Activated B cell treated with CpG ODN at 0.5 μM for 24 hours (primary cell): ENCODE measurements at regions not wholly inside any gene's neighbourhood (a gene's known extent, or its start where the extent isn't known, plus 50 kb on each side); places are given as distances from the start of the nearest gene placed in this dataset.

Experiments
- ATAC-seq: fragments of 200-7000 bp; cut with Tn5 transposase; one replicate; pipeline ENCODE4 v1.10.0; 2021; ENCODE audit warnings: low read depth, mild to moderate bottlenecking, moderate library complexity
- CTCF ChIA-PET: fragments of 350-600 bp; sonication (Branson Sonifier 250); formaldehyde crosslinking; loops from one replicate; lab custom pipeline; 2021; ENCODE audit warnings: antibody characterized with exemption; lab: Charles Lee
- POLR2A ChIA-PET: fragments of 350-600 bp; sonication (Branson Sonifier 250); formaldehyde crosslinking; loops from one replicate; lab custom pipeline; 2021; ENCODE audit warnings: antibody characterized with exemption; lab: Charles Lee
- DNase-seq: peaks from one replicate; pipeline ENCODE4 v3.0.0; 2022
- H3K27ac Mint-ChIP-seq: one replicate; pipeline ENCODE4 v1.8.0; 2020; ENCODE audit warnings: mixed read lengths
- H3K27me3 Mint-ChIP-seq: one replicate; pipeline ENCODE4 v1.8.0; 2021; ENCODE audit warnings: mixed read lengths
- H3K36me3 Mint-ChIP-seq: one replicate; pipeline ENCODE4 v1.8.0; 2021; ENCODE audit warnings: low read depth, mixed read lengths
- H3K4me1 Mint-ChIP-seq: one replicate; pipeline ENCODE4 v1.8.0; 2021; ENCODE audit warnings: mixed read lengths
- H3K4me3 Mint-ChIP-seq: one replicate; pipeline ENCODE4 v1.8.0; 2020; ENCODE audit warnings: mild to moderate bottlenecking, mixed read lengths
- H3K9me3 Mint-ChIP-seq: one replicate; pipeline ENCODE4 v1.8.0; 2020; ENCODE audit warnings: mixed read lengths
- intact Hi-C: fragments of 100-400 bp; cut with micrococcal nuclease; formaldehyde crosslinking; loops from one replicate; pipeline ENCODE4 v1.15.1; 2024
- TF ChIP-seq, protein P1 (sequence below): fragments of 200-600 bp; IDR thresholded peaks from one replicate; pipeline ENCODE4 v1.8.0; 2022; ENCODE audit warnings: antibody characterized with exemption, mild to moderate bottlenecking

DNA sequence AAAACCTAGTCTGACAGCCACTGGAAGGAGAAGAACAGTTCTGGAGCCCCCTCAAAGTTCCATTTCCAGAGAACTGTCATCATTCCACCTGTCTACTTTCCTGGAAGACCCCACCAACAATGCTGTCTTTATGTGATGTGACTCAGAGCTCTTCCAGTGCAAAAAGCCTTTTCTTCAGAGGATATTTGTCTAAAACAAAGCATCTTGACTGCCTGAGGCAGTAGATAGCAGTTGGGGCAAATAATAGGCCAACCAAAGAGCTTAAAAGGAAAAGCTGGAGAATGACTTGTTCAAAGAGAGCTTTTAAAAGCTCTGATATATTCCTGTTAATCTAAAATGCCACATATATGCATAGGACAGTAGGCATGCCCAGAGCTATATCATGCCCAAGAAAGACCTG, 62.6 kb downstream of the MIS18A start:
- DNase-seq: no peak
- CTCF ChIA-PET: no interaction called here

DNA sequence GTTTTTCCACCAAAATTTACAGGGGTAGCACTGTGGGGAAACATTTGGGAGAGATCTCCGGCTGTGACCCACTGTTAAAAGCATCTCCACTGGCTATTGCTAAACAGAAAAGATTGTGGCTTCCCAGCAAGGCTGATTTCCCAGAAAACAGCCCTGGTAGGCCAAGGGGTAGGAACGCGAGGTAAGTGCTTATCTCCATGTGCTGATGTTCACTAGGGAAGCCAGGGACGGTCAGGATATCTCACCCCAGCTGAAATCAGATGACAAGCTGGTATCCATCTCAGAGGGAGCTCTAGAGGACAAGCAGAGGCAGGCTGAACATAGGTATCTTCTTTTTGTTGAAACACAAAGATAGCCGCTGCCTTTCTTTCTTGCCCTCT, 63.6 kb downstream of the MIS18A start:
- DNase-seq (no peak), ATAC-seq (no peak)
- intact Hi-C loops: no loop called here
- Mint-ChIP-seq H3K4me3 (no peak overlapping the region), H3K27me3 (peaks cover 17% of the 10 kb centered on the region), H3K27ac (no peak overlapping the region), H3K9me3 (peaks cover 5% of the 10 kb centered on the region), H3K36me3 (no peaks in the 10 kb centered on the region), H3K4me1 (no peaks in the 10 kb centered on the region)
- TF ChIP-seq, protein P1, sequence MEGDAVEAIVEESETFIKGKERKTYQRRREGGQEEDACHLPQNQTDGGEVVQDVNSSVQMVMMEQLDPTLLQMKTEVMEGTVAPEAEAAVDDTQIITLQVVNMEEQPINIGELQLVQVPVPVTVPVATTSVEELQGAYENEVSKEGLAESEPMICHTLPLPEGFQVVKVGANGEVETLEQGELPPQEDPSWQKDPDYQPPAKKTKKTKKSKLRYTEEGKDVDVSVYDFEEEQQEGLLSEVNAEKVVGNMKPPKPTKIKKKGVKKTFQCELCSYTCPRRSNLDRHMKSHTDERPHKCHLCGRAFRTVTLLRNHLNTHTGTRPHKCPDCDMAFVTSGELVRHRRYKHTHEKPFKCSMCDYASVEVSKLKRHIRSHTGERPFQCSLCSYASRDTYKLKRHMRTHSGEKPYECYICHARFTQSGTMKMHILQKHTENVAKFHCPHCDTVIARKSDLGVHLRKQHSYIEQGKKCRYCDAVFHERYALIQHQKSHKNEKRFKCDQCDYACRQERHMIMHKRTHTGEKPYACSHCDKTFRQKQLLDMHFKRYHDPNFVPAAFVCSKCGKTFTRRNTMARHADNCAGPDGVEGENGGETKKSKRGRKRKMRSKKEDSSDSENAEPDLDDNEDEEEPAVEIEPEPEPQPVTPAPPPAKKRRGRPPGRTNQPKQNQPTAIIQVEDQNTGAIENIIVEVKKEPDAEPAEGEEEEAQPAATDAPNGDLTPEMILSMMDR: no peak
- ChIA-PET POLR2A (no interaction called here), CTCF (no interaction called here)

More for the DNA sequence above, 62.6 kb downstream of the MIS18A start:
- TF ChIP-seq, protein P1: no peak
- no peak for ATAC-seq
- POLR2A ChIA-PET: no interaction called here
- Mint-ChIP-seq H3K4me3 (no peak overlapping the region), H3K36me3 (no peaks in the 10 kb centered on the region), H3K4me1 (no peaks in the 10 kb centered on the region), H3K27ac (no peak overlapping the region), H3K27me3 (peaks cover 17% of the 10 kb centered on the region), H3K9me3 (peaks cover 5% of the 10 kb centered on the region)
- intact Hi-C loops: no loop called here

DNA sequence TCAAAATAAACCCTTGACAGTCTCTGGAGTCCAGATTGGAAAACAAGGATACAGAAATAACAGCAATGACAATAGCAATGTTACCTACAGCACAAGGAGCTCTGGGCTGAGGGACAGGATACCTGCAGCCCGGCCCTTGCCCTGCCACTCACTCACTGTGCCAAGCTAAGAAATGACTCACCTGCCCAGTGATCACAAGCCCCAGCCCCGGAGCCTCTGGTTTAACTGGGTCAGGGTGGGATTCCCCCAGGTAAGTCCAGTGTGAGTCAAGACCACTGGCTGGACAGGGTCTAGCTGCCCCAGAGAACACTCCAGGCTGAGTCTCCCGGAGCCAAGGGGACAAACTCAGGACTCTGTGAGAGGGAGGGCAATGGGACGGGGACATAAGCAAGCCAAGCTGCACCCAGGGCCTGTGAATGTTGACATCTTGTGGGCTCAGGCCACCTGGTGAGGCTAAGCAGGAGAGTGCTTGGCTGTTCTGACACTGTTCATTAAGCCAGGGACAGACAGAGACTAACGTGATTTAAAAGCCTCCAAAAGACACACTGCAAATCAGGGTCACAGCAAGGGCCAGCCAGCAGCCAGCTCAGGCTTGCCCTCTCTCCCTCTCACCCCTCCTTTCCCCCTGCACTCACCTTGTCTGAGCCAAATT, 64.1 kb downstream of the MIS18A start:
- ChIA-PET CTCF (no interaction called here), POLR2A (no interaction called here)
- intact Hi-C loops: no loop called here
- H3K36me3 Mint-ChIP-seq: no peaks in the 10 kb centered on the region
- DNase-seq (no peak), ATAC-seq (no peak)
- TF ChIP-seq, protein P1: no peak
- peaks cover 5% of the 10 kb centered on the region for H3K9me3 Mint-ChIP-seq
- no peak overlapping the region for H3K27ac Mint-ChIP-seq
- no peak overlapping the region for H3K4me3 Mint-ChIP-seq
- H3K4me1 Mint-ChIP-seq: no peaks in the 10 kb centered on the region
- peaks cover 15% of the 10 kb centered on the region for H3K27me3 Mint-ChIP-seq

DNA sequence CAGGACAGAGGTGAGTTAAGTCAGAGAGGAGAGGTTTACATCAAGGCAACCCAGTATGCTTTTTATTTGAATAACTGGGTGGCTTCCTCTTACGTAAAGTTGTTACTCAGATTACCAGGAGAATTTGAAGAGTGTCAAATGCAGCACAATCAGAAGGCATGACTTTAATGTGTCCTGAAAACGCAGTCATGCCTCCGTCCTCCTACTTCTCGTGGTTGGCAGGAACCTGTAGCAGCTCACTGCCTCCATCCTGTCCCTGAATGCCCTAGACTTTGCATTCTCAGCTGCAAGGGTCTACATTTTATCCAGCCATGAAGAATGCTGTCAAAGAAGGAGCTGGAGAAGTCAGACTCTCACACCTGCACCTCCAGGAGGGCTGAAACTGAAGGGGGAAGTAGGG, 66.7 kb downstream of the MIS18A start:
- H3K27me3 Mint-ChIP-seq: peaks cover 10% of the 10 kb centered on the region

DNA sequence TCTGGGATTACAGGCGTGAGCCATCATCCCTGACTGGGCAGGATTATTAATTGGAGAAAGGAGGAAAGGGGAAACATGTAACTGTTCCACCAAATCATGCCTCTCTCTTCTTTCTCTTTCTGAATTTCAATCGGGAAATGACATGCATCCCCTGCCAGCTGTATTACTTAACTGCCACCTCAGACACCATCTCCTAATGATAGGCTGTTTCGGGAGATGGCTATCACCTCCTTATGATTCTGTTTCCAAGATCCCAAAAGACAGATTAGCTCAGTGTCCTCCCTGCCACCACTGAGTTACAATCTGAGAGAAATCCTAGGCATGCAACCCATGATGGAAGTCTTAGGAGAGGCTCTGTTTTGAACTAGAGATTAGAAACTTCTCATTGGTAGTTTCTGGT, 67.5 kb downstream of the MIS18A start:
- TF ChIP-seq, protein P1: no peak
- Mint-ChIP-seq H3K36me3 (no peaks in the 10 kb centered on the region), H3K4me3 (no peak overlapping the region), H3K4me1 (no peaks in the 10 kb centered on the region), H3K27me3 (peaks cover 9% of the 10 kb centered on the region), H3K27ac (no peak overlapping the region), H3K9me3 (peaks cover 3% of the 10 kb centered on the region)
- intact Hi-C loops: no loop called here
- DNase-seq: no peak
- ChIA-PET POLR2A (no interaction called here), CTCF (no interaction called here)
- ATAC-seq: no peak

More for the DNA sequence above, 66.7 kb downstream of the MIS18A start:
- no peaks in the 10 kb centered on the region for H3K36me3 Mint-ChIP-seq
- H3K9me3 Mint-ChIP-seq: peaks cover 3% of the 10 kb centered on the region
- DNase-seq (no peak), ATAC-seq (no peak)
- intact Hi-C loops: no loop called here
- TF ChIP-seq, protein P1: no peak
- ChIA-PET POLR2A (no interaction called here), CTCF (no interaction called here)
- no peak overlapping the region for H3K27ac Mint-ChIP-seq
- no peak overlapping the region for H3K4me3 Mint-ChIP-seq
- no peaks in the 10 kb centered on the region for H3K4me1 Mint-ChIP-seq
